ENCODE measurements at regions not wholly inside any gene's neighbourhood (a gene's known extent, or its start where the extent isn't known, plus 50 kb on each side); places are given as distances from the start of the nearest gene placed in this dataset.

- Histone ChIP-seq H3K9me3 (ENCODE audit: low read depth, low read length) (no peaks in the 10 kb centered on the region), H3K4me3 (no peak overlapping the region), H3K36me3 (ENCODE audit: insufficient read depth, low read length) (no peaks in the 10 kb centered on the region), H3K27ac (no peak overlapping the region), H3K9ac (ENCODE audit: insufficient read length) (no peak overlapping the region)
- DNase-seq (ENCODE audit: low read depth, low spot score): no peak
- TF ChIP-seq POLR2AphosphoS5 (IDR thresholded peaks at IDR 0.05; ENCODE audit: borderline replicate concordance, low read depth, low read length): no peak
- no peak for TF ChIP-seq EZH2 (IDR thresholded peaks at IDR 0.05)
- TF ChIP-seq FOXP2 (optimal IDR thresholded peaks at IDR 0.05; ENCODE audit: control extremely low read depth, extremely low read length, insufficient read depth): no peak
These were observed 56.0 kb downstream of the PLK2 start for GRCh38 chr5:58403822-58404433.

GRCh38 chr5:58401701-58402100 lies 58.2 kb downstream of the PLK2 start:
- no peak for TF ChIP-seq EZH2 (IDR thresholded peaks at IDR 0.05)
- no peak for TF ChIP-seq FOXP2 (optimal IDR thresholded peaks at IDR 0.05; ENCODE audit: control extremely low read depth, extremely low read length, insufficient read depth)
- TF ChIP-seq POLR2AphosphoS5 (IDR thresholded peaks at IDR 0.05; ENCODE audit: borderline replicate concordance, low read depth, low read length): no peak
- no peak overlapping the region for H3K27ac ChIP-seq

GRCh38 chr5:58400737-58401136 lies 59.1 kb downstream of the PLK2 start:
- TF ChIP-seq FOXP2 (optimal IDR thresholded peaks at IDR 0.05; ENCODE audit: control extremely low read depth, extremely low read length, insufficient read depth) (no peak), EZH2 (IDR thresholded peaks at IDR 0.05) (no peak), POLR2AphosphoS5 (IDR thresholded peaks at IDR 0.05; ENCODE audit: borderline replicate concordance, low read depth, low read length) (no peak)
- Histone ChIP-seq H3K9ac (ENCODE audit: insufficient read length) (no peak overlapping the region), H3K27ac (no peak overlapping the region), H3K4me3 (no peak overlapping the region), H3K9me3 (ENCODE audit: low read depth, low read length) (no peaks in the 10 kb centered on the region), H3K36me3 (ENCODE audit: insufficient read depth, low read length) (no peaks in the 10 kb centered on the region)
- no peak for DNase-seq (ENCODE audit: low read depth, low spot score)

More at GRCh38 chr5:58401701-58402100, 58.2 kb downstream of the PLK2 start:
- no peak overlapping the region for H3K4me3 ChIP-seq
- no peaks in the 10 kb centered on the region for H3K9me3 ChIP-seq (ENCODE audit: low read depth, low read length)
- H3K9ac ChIP-seq (ENCODE audit: insufficient read length): no peak overlapping the region
- no peaks in the 10 kb centered on the region for H3K36me3 ChIP-seq (ENCODE audit: insufficient read depth, low read length)
- DNase-seq (ENCODE audit: low read depth, low spot score): no peak

GRCh38 chr5:58399951-58400350 lies 59.9 kb downstream of the PLK2 start:
- no peak for TF ChIP-seq EZH2 (IDR thresholded peaks at IDR 0.05)
- no peak for TF ChIP-seq FOXP2 (optimal IDR thresholded peaks at IDR 0.05; ENCODE audit: control extremely low read depth, extremely low read length, insufficient read depth)
- no peak for TF ChIP-seq POLR2AphosphoS5 (IDR thresholded peaks at IDR 0.05; ENCODE audit: borderline replicate concordance, low read depth, low read length)
- H3K9ac ChIP-seq (ENCODE audit: insufficient read length): no peak overlapping the region
- no peaks in the 10 kb centered on the region for H3K36me3 ChIP-seq (ENCODE audit: insufficient read depth, low read length)
- no peak overlapping the region for H3K4me3 ChIP-seq
- no peak overlapping the region for H3K27ac ChIP-seq
- no peak for DNase-seq (ENCODE audit: low read depth, low spot score)
- no peaks in the 10 kb centered on the region for H3K9me3 ChIP-seq (ENCODE audit: low read depth, low read length)

- Histone ChIP-seq H3K4me3 (no peak overlapping the region), H3K27ac (no peak overlapping the region), H3K9ac (ENCODE audit: insufficient read length) (no peak overlapping the region), H3K36me3 (ENCODE audit: insufficient read depth, low read length) (no peaks in the 10 kb centered on the region), H3K9me3 (ENCODE audit: low read depth, low read length) (no peaks in the 10 kb centered on the region)
- no peak for DNase-seq (ENCODE audit: low read depth, low spot score)
- no peak for TF ChIP-seq EZH2 (IDR thresholded peaks at IDR 0.05)
- no peak for TF ChIP-seq FOXP2 (optimal IDR thresholded peaks at IDR 0.05; ENCODE audit: control extremely low read depth, extremely low read length, insufficient read depth)
- TF ChIP-seq POLR2AphosphoS5 (IDR thresholded peaks at IDR 0.05; ENCODE audit: borderline replicate concordance, low read depth, low read length): no peak
These were observed 65.5 kb downstream of the PLK2 start for GRCh38 chr5:58394339-58394738.

- Histone ChIP-seq H3K4me3 (no peak overlapping the region), H3K9ac (ENCODE audit: insufficient read length) (no peak overlapping the region), H3K9me3 (ENCODE audit: low read depth, low read length) (no peaks in the 10 kb centered on the region), H3K27ac (no peak overlapping the region), H3K36me3 (ENCODE audit: insufficient read depth, low read length) (no peaks in the 10 kb centered on the region)
- no peak for TF ChIP-seq EZH2 (IDR thresholded peaks at IDR 0.05)
- no peak for TF ChIP-seq FOXP2 (optimal IDR thresholded peaks at IDR 0.05; ENCODE audit: control extremely low read depth, extremely low read length, insufficient read depth)
- no peak for TF ChIP-seq POLR2AphosphoS5 (IDR thresholded peaks at IDR 0.05; ENCODE audit: borderline replicate concordance, low read depth, low read length)
- DNase-seq (ENCODE audit: low read depth, low spot score): no peak
These were observed 66.2 kb downstream of the PLK2 start for GRCh38 chr5:58393716-58394115.

GRCh38 chr5:58392496-58392895 lies 67.4 kb downstream of the PLK2 start:
- no peak overlapping the region for H3K9ac ChIP-seq (ENCODE audit: insufficient read length)
- no peak overlapping the region for H3K27ac ChIP-seq
- no peaks in the 10 kb centered on the region for H3K36me3 ChIP-seq (ENCODE audit: insufficient read depth, low read length)
- no peak for TF ChIP-seq FOXP2 (optimal IDR thresholded peaks at IDR 0.05; ENCODE audit: control extremely low read depth, extremely low read length, insufficient read depth)
- TF ChIP-seq POLR2AphosphoS5 (IDR thresholded peaks at IDR 0.05; ENCODE audit: borderline replicate concordance, low read depth, low read length): no peak
- no peak for TF ChIP-seq EZH2 (IDR thresholded peaks at IDR 0.05)
- no peak overlapping the region for H3K4me3 ChIP-seq
- no peaks in the 10 kb centered on the region for H3K9me3 ChIP-seq (ENCODE audit: low read depth, low read length)
- no peak for DNase-seq (ENCODE audit: low read depth, low spot score)

GRCh38 chr5:58383448-58383847 lies 76.4 kb downstream of the PLK2 start:
- no peak for TF ChIP-seq POLR2AphosphoS5 (IDR thresholded peaks at IDR 0.05; ENCODE audit: borderline replicate concordance, low read depth, low read length)
- TF ChIP-seq EZH2 (IDR thresholded peaks at IDR 0.05): no peak
- TF ChIP-seq FOXP2 (optimal IDR thresholded peaks at IDR 0.05; ENCODE audit: control extremely low read depth, extremely low read length, insufficient read depth): no peak

GRCh38 chr5:58382131-58382534 lies 77.8 kb downstream of the PLK2 start:
- H3K9ac ChIP-seq (ENCODE audit: insufficient read length): no peak overlapping the region

More at GRCh38 chr5:58383448-58383847, 76.4 kb downstream of the PLK2 start:
- H3K4me3 ChIP-seq: no peak overlapping the region
- H3K27ac ChIP-seq: no peak overlapping the region
- H3K9me3 ChIP-seq (ENCODE audit: low read depth, low read length): no peaks in the 10 kb centered on the region
- no peaks in the 10 kb centered on the region for H3K36me3 ChIP-seq (ENCODE audit: insufficient read depth, low read length)
- H3K9ac ChIP-seq (ENCODE audit: insufficient read length): no peak overlapping the region
- no peak for DNase-seq (ENCODE audit: low read depth, low spot score)

More at GRCh38 chr5:58382131-58382534, 77.8 kb downstream of the PLK2 start:
- H3K9me3 ChIP-seq (ENCODE audit: low read depth, low read length): no peaks in the 10 kb centered on the region
- TF ChIP-seq POLR2AphosphoS5 (IDR thresholded peaks at IDR 0.05; ENCODE audit: borderline replicate concordance, low read depth, low read length) (no peak), FOXP2 (optimal IDR thresholded peaks at IDR 0.05; ENCODE audit: control extremely low read depth, extremely low read length, insufficient read depth) (no peak)
- no peak for DNase-seq (ENCODE audit: low read depth, low spot score)
- no peak overlapping the region for H3K27ac ChIP-seq
- H3K36me3 ChIP-seq (ENCODE audit: insufficient read depth, low read length): no peaks in the 10 kb centered on the region
- H3K4me3 ChIP-seq: no peak overlapping the region

Data from SK-N-MC (cell line).